NCI-H187 (cell line): ENCODE measurements at regions not wholly inside any gene's neighbourhood (a gene's known extent, or its start where the extent isn't known, plus 50 kb on each side); places are given as distances from the start of the nearest gene placed in this dataset.

ENCODE experiments used
- DNase-seq, 2 experiments: peaks; one replicate each; lab custom pipeline; 2025; lab: John Stamatoyannopoulos, UW

DNA sequence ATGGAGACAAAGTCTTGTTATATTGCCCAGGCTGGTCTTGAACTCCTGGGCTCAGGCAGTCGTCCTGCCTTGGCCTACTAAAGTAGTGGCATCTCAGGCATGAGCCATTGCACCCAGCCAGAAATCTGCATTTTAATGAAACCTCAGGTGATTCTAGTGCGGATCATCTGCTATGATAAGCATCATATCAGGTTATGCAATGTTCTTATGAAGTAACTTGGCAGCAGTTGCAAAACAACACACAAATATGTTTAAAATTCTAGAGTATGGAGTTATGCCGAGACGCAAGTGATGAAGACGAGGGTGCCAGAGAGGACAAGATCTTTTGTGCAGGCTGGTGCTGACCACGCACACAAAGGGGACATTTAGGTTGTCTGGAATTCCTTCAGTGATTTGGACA, 153.2 kb upstream of the MEF2C start:
- no peak for DNase-seq

DNA sequence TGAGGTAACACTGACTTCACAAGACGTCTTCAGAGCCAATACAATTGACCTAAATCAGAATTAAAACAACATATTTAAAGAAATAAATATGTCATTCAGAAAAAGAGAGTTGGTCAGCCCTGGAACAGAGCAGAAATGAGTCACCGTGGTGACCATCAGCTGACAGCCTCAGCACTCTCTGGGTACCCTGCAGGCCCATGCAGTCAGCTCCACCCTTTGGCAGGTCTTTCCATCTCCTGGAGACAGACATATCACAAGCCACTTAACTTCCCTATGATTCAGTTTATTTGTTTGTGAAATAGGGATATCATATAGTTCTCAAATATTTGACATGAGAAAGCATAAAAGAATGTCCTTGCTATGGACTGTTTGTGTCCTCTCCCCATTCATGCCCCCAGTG, 151.6 kb upstream of the MEF2C start:
- no peak for DNase-seq

DNA sequence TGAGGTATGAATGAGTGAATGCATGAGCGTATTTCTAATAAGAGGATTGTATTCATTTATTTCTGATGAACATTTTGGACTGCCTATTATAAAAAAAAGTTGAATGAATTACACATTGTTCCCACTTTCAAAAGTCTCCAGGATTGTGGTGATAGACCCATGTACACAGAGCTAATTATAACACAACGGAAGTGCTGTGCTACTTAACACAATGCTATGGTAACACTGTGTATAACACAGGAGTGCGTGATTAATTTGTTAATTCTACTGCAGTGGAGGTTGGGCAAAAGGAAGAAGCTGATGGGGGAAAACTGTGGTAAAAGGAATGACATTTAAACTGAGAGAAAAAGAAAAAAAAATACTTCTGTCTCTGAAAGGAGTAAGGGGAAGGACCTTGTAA, 147.8 kb upstream of the MEF2C start:
- DNase-seq: no peak

DNA sequence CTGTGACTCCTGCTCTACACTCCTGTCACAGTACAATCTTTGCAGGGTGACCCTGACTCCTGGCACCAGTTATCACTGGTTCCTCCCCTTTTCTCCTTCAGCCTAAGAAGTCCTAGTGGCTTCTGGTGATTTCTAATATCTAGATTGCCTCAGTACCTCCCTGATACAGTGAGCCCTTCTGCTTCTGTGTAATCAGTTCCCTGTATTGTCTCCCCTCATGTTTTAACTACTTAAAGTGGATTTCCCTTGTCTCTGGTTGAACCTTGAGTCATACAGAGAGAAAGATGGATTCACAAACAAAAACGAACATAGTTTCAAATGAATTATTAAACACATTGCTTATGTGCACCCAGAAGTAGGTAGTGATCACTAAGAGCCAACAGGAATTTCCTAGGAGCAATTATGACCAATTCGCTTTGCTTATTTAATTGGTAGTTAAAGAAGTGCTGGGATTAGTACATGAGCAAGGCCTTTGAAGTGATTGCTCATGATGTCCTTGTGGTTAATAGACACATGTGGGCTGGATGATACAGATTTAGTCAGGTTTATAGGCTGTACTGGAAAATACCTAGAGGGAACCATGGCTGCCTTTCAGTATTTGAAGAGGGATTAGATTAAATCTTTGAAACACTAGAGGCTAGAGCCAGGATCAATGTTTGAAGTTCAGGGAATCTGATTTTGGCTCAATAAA, 145.8 kb upstream of the MEF2C start:
- DNase-seq: no peak

DNA sequence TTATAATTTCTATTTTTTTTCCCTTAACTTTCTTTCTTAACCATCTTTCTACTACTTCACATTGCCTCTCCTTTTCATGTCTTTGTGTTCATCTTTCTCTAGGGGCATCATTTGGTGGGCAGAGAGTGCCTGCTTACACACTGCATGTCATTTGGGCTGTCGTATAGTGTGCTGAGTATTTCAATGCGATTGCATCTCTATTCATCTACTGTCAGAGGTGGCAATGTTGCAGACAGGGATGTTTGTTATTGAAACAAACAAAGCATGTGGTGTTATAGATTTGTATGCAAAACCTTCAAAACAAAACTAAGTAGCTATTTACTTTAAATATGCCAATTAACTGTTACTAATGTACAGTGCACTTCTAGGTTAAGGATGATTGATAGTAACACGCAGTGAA, 141.1 kb upstream of the MEF2C start:
- no peak for DNase-seq

DNA sequence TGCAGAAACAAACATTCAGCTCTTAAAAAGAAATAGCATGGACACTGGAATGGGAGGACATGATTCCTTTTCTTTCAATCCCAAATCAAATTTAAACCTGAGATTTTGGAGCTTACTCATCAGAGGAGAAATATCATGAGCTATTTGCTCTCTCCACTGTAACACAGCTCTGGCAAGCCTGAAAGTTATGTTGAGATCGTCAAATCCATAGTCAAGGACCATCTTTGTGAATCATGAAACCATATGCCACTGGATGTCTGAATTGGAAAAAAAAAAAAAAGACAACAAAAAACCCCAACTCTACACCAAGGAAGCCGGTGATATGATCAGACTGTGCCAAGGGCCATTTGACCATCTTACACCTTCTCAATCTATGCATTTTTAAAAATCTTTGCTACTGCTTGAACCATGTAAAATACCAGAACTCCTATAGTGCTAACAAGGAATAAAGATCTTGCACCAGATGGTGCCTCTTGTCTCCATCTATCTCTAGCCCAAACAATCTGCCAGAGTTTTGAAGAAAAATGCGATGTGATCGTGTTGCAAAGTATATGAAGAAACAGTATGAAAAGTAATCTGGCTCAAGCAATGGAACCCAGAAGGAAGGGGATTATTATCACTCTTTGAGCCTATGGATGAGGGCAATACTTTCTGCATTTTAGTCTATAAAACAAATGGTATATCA, 138.1 kb upstream of the MEF2C start:
- no peak for DNase-seq

DNA sequence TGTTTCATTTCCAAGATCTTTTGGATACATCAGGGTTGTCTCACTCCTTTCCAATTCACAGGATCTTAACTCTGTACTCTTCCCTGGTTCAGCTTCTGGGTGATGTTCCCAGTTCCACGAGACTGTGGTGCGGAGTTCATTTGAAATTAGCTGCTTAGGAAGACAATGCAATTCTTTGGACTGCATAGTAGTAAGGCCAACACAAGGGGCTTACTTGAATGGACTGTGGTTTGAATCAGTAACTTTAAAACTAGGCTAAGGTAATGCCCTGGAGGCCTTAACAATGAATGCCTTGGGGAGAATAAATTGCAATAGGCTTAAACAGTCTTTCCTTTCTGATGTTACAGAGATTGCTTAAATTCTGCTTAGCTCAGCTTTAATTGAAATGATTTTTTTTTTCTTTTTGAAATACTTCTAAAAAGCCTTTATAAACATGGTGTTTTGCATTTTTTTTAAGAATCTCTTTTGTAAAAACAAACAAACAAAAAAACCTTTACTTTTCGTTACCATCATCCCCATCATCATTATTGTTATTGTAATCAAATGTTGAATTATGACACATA, 133.8 kb upstream of the MEF2C start:
- no peak for DNase-seq

DNA sequence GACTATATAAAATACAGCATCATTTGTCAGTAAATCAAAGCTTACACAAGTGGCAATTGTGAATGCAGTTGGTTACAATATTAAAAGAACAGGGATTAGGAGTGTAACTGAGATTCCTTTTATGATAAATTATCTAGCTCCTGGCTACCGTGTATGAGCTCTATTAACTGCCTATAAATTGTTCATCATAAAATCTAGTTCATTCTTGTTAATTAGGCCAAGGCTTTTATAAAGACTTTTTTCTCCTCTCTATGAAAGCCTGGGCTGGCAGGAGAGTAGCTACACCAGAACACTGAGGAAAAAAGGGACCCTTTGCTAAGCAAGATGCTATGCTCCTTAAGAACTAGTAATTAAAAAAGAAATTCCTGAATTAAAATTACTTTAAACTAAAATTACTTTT, 132.4 kb upstream of the MEF2C start:
- no peak for DNase-seq

DNA sequence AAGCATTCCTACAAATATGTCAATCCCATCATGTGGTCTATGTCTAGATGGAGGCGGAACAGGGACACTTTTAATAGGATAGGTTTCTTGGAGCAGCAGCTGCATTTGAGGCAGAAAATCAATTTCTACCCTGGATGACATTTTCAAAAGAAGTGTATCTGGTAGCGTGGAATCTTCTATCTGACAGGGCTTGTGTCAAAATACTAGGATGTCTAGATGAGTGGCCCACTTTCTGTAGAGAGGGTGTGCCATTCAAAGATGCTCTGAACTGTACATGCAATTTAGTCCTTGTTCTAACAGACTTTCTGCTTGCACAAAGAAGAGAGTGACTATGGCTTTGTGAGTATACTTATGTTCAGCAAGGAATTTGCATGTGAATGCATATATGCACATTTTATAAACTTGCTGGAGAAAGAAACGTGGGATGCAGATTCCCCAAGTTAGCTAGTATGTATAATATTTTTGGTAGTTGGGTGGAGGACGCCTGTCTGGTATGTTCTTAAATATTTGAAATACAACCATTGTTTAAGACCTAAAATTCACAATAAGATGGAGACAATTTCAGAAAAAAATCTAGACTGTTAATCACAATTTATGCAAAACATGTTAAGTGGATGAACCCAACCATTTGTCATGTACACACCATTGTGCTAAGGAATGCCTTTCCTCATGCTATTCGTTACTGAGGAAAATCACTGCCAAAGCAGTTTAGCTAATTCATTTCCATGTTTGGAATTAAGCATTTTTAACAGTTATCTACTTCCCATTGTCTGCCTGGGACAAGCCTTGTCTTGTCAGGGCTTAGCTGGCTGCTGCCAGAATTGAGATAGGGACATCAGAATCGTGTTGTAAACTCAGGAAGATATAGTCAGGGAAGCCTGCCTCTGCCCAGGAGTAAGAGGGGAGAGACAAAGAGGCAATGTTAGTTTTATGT, 129.1 kb upstream of the MEF2C start:
- DNase-seq: no peak

DNA sequence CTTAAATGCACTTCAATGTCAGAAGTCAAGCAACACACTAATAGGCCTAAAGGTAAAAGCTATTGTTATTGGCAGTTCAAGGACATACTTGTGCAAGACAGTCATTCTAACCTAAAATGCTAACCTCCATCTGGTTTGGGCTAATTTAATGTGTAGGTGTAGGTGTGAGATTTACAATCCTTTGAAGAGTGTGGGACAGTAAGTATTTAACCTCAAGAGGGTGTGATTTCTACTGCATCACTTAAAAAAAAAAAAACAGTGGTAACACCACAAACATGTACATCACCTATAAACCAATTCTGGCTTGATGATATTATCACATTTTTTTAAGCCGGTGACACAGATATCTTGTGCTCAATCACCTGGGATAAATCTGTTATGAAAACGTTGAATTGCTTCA, 127.5 kb upstream of the MEF2C start:
- DNase-seq: no peak

DNA sequence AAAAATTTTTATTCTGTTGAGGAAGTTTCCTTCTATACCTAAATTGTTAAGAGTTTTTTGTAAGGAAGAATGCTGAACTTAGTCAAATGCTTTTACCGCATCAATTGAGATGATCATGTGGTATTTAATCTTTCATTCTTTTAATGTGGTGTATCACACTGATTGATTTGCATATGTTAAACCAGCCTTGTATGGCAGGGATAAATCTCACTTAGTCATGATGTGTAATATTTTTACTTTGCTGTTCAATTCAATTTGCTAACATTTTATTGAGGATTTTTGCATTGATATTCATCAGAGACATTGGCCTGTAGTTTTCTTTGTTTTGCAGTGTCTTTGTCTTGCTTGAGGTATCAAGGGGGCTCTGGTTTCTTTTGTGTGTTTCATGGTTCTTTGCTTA, 125.3 kb upstream of the MEF2C start:
- DNase-seq: no peak

DNA sequence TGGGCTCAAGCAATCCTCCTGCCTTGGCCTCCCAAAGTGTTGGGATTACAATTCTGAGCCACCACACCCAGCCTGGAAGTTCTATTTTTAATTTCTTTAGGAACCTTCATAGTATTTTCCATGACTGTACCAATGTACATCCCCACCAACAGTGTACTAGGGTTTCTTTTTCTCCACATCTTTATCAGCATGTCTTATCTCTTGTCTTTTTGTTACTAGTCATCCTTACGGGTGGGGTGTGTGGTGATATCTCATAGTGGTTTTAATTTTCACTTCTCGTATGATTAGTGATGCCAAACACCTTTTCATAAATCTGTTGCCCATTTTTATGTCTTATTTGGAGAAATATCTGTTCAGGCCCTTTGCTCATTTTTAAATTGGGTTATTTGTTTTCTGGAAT, 123.0 kb upstream of the MEF2C start:
- DNase-seq: no peak

DNA sequence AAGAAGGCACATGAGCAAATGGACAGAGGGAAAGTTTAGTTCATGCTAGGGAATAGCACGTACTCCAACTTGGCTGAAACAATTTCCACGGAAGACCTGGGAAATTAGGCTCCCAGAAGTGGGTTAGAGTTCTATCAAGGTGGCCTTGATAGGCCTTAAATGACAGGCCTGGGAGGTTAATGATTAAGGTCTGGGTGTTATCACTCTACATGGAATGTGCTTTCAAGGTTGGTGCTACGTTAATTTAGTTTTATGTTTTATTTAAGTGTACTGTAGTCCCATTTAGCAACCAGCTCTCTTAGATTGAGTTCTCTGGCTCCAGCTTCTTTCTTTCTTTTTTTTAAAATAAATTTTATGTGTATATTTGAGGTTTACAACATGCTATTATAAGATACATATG, 121.4 kb upstream of the MEF2C start:
- no peak for DNase-seq

DNA sequence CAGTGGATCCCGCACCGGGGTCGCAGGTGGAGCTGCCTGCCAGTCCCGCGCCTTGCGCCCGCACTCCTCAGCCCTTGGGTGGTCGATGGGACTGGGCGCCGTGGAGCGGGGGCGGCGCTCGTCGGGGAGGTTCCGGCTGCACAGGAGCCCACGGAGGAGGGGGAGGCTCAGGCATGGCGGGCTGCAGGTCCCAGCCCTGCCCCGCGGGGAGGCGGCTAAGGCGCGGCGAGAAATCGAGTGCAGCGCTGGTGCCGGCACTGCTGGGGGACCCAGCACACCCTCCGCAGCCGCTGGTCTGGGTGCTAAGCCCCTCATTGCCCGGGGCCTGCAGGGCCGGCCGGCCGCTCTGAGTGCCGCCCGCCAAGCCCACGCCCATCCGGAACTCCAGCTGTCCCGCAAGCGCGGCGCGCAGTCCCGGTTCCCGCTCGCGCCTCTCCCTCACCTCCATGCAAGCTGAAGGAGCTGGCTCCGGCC, 120.6 kb upstream of the MEF2C start:
- no peak for DNase-seq

DNA sequence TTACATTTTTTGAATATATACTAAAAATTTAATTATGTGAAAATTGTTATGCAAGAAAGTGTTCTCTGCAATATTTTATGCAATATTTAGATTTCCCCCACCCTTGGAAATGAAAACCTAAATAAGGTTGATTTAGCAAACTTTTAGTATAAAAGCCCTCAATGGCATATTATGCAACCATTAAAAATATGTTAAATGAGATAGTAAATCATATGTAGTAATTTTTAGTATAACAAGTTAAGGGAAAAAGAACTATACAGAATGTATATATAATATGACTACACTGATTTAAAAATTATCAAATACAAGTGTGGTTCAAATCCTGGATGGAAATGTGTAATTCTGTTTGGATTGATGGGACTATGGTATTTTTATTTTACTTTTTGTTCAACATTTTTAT, 116.9 kb upstream of the MEF2C start:
- no peak for DNase-seq

DNA sequence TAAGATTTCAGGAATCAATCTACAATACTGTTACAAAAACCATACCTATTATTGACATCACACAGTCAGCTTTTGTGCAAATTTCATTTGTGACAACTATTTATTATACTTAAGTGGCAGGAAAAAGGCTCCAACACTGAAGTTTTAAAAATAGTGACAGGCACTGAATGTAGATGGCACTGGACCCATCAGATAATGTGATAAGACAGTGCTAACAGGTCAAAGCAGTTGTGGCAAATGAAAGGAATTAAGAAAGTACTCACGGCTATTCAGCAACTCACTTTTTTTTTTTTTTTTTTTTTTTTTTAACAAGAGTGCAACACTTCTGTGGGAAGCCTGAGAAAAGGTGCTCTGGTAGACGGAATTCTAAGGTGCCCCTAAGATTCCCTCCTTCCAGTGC, 115.0 kb upstream of the MEF2C start:
- DNase-seq: no peak

DNA sequence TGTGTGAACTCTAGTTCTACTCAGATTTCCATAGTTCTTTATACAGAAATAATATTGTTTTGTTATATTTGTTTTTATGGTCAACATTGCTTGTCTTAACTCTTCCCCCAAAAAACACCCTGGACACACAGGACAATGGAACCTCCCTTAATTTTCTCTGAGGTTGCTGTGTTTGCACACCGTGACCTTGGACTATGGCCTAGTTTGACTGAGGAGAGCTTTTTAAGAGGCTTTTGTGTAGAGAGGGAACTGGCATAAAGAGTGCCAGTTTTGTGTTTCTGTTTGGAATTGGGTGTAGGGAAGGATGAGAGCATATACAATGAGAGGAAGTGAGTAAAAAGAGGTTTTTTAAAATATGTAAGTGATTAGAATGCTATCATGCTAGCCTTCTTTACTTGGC, 101.1 kb upstream of the MEF2C start:
- no peak for DNase-seq

DNA sequence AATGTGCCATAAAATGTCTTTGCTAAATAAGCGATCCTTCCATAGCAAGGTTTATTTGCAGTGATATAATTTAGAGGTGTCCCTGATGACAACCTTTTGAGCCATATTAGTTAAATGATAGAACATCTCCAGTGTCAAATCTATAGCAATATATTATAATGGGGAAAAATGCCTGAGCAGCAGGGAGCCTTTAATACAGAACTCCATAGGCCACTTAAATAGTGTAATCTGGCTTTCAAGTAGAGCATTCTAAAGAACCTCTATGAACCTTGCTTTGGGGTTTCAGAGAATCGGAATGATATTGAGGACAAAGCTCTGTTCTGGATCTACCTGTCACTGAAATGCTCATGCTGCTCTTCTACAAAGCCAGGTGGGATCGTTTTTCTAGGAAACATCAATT, 96.7 kb upstream of the MEF2C start:
- DNase-seq: no peak

DNA sequence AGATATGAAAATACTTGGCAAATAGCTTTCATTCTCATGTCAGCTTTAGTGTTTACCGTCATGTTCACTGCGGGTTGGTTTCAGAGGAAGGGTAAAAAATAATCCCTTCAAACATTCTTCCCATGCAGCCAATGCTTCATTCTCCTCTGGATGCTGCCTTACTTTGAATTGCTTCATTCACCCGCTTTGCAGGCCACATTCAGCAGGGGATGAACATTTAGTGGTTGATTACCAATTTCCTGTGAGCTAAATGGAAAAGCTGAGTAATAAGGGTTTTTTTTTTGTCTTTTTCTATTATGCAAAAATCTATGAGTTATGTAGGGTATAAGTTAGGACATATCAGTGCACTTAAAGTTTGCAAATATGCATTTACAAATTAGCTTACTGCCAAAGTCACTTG, 96.3 kb upstream of the MEF2C start:
- no peak for DNase-seq

DNA sequence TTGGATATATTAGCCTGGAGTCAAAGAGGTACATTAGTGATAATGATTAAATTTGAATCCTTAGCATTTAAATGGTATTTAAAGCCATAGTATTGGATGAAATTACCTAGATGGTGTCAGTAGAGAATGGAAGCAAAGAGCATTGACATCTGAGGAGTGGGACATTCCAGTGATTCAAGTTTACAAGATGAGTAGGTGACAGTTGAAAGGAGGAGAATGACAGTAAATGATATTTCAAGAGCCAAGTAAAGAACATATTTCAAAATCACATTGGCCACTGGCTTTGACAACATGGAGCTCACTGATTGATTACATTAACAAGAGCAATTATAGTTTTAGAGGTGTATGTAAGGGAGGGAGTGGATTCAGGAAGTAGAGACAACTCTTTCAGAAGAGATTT, 93.9 kb upstream of the MEF2C start:
- no peak for DNase-seq

DNA sequence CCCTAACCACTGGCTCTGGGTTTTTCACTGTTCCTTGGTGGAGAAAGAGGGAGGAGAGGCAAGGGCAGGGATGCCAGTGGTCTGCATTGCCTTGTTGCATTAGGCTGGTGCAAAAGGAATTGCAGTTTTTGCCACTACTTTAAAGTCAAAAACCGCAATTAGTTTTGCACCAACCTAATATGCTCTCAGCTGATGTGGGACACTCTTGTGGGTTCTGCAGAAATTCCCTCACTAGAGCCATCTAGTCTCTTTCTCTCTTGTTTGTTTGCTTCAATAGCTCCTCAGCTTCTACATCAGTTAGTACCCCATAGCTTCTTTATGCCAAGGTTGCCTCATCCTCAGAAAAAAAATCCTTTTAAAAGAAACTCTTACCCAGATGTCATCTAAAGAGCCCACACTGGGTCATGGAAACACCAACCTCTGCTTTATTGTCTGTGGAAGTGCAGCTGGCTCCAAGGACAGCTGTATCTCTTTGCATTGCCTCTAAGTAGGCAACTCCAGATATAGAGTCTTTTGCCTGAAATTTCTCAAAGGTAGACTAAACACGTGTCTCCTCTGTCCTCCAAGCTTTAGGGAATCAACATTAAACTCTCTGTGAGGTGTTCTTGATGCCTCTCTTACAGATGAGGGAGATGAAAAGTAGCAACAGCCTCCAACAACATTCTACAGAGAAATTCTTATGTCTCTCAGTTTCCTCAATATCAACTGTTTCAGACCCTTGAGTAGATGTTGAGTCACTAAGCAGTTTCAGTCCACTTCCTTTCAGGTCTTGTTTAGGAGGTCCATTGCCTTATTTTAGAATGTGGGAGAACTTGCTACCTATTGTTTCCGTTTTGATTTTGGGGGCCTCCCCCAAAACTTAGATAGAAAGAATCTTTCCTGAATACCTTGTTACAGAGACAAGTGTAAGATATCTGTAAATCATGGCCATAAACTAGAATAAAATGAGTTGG, 84.9 kb upstream of the MEF2C start:
- DNase-seq: no peak
